ENCODE measurements at regions not wholly inside any gene's neighbourhood (a gene's known extent, or its start where the extent isn't known, plus 50 kb on each side); places are given as distances from the start of the nearest gene placed in this dataset.

- Histone ChIP-seq H3K36me3 (ENCODE audit: control insufficient read depth, insufficient read depth, low read length) (no peaks in the 10 kb centered on the region), H3K4me1 (ENCODE audit: control insufficient read depth, insufficient read depth, low read length, poor library complexity, severe bottlenecking) (no peaks in the 10 kb centered on the region), H3K9me3 (ENCODE audit: control insufficient read depth, low read length) (no peaks in the 10 kb centered on the region), H3K4me3 (ENCODE audit: extremely low read depth, insufficient read depth, low read length, poor library complexity, severe bottlenecking) (no peak overlapping the region), H3K27ac (ENCODE audit: low read depth, low read length, severe bottlenecking) (no peak overlapping the region)
- WGBS, 2 experiments (ENCODE audit: insufficient coverage in 2 of 2), result 89 to 100% methylated on average over 1 of the region's 1 CpG
These were observed 258.1 kb upstream of the BMP2 start for GRCh38 chr20:6509374-6509773.

- H3K9me3 ChIP-seq (ENCODE audit: control insufficient read depth, low read length), result no peaks in the 10 kb centered on the region
- H3K36me3 ChIP-seq (ENCODE audit: control insufficient read depth, insufficient read depth, low read length), result no peaks in the 10 kb centered on the region
- WGBS, 2 experiments (ENCODE audit: insufficient coverage in 2 of 2), result 51 to 73% methylated on average over 2 to 3 of the region's 3 CpGs
- no peak overlapping the region for H3K4me3 ChIP-seq (ENCODE audit: extremely low read depth, insufficient read depth, low read length, poor library complexity, severe bottlenecking)
- peaks cover 18% of the 10 kb centered on the region for H3K4me1 ChIP-seq (ENCODE audit: control insufficient read depth, insufficient read depth, low read length, poor library complexity, severe bottlenecking)
- no peak overlapping the region for H3K27ac ChIP-seq (ENCODE audit: low read depth, low read length, severe bottlenecking)
These were observed 260.6 kb upstream of the BMP2 start for GRCh38 chr20:6506906-6507305.

- WGBS, 2 experiments (ENCODE audit: insufficient coverage in 2 of 2), result 91 to 95% methylated on average over 4 to 5 of the region's 7 CpGs
- H3K4me1 ChIP-seq (ENCODE audit: control insufficient read depth, insufficient read depth, low read length, poor library complexity, severe bottlenecking), result peaks cover 28% of the 10 kb centered on the region
- no peak overlapping the region for H3K4me3 ChIP-seq (ENCODE audit: extremely low read depth, insufficient read depth, low read length, poor library complexity, severe bottlenecking)
- no peaks in the 10 kb centered on the region for H3K9me3 ChIP-seq (ENCODE audit: control insufficient read depth, low read length)
- H3K27ac ChIP-seq (ENCODE audit: low read depth, low read length, severe bottlenecking), result no peak overlapping the region
- no peaks in the 10 kb centered on the region for H3K36me3 ChIP-seq (ENCODE audit: control insufficient read depth, insufficient read depth, low read length)
These were observed 262.7 kb upstream of the BMP2 start for GRCh38 chr20:6504826-6505225.

- no peak overlapping the region for H3K27ac ChIP-seq (ENCODE audit: low read depth, low read length, severe bottlenecking)
These were observed 263.3 kb upstream of the BMP2 start for GRCh38 chr20:6504179-6504578.

GRCh38 chr20:6502999-6503398, 264.5 kb upstream of the BMP2 start:
- H3K9me3 ChIP-seq (ENCODE audit: control insufficient read depth, low read length), result no peaks in the 10 kb centered on the region
- H3K4me3 ChIP-seq (ENCODE audit: extremely low read depth, insufficient read depth, low read length, poor library complexity, severe bottlenecking), result no peak overlapping the region
- peaks cover 28% of the 10 kb centered on the region for H3K4me1 ChIP-seq (ENCODE audit: control insufficient read depth, insufficient read depth, low read length, poor library complexity, severe bottlenecking)
- WGBS, 2 experiments (ENCODE audit: insufficient coverage in 2 of 2), result no CpG with 5 or more reads among the region's 2 CpGs
- H3K27ac ChIP-seq (ENCODE audit: low read depth, low read length, severe bottlenecking), result peak overlapping the region; percentile 56
- no peaks in the 10 kb centered on the region for H3K36me3 ChIP-seq (ENCODE audit: control insufficient read depth, insufficient read depth, low read length)

More at GRCh38 chr20:6504179-6504578, 263.3 kb upstream of the BMP2 start:
- Histone ChIP-seq H3K36me3 (ENCODE audit: control insufficient read depth, insufficient read depth, low read length) (no peaks in the 10 kb centered on the region), H3K4me1 (ENCODE audit: control insufficient read depth, insufficient read depth, low read length, poor library complexity, severe bottlenecking) (peaks cover 28% of the 10 kb centered on the region), H3K4me3 (ENCODE audit: extremely low read depth, insufficient read depth, low read length, poor library complexity, severe bottlenecking) (no peak overlapping the region), H3K9me3 (ENCODE audit: control insufficient read depth, low read length) (no peaks in the 10 kb centered on the region)
- WGBS, 2 experiments (ENCODE audit: insufficient coverage in 2 of 2), result 100% methylated on average over 1 of the region's 2 CpGs; no CpG with 5 or more reads in 1 of the 2 experiments

GRCh38 chr20:6502219-6502618, 265.3 kb upstream of the BMP2 start:
- Histone ChIP-seq H3K4me1 (ENCODE audit: control insufficient read depth, insufficient read depth, low read length, poor library complexity, severe bottlenecking) (peaks cover 28% of the 10 kb centered on the region), H3K36me3 (ENCODE audit: control insufficient read depth, insufficient read depth, low read length) (no peaks in the 10 kb centered on the region), H3K4me3 (ENCODE audit: extremely low read depth, insufficient read depth, low read length, poor library complexity, severe bottlenecking) (no peak overlapping the region), H3K27ac (ENCODE audit: low read depth, low read length, severe bottlenecking) (peak overlapping the region; percentile 29), H3K9me3 (ENCODE audit: control insufficient read depth, low read length) (no peaks in the 10 kb centered on the region)
- WGBS, 2 experiments (ENCODE audit: insufficient coverage in 2 of 2), result no CpG with 5 or more reads among the region's 2 CpGs

GRCh38 chr20:6501061-6501460, 266.4 kb upstream of the BMP2 start:
- no peak overlapping the region for H3K4me3 ChIP-seq (ENCODE audit: extremely low read depth, insufficient read depth, low read length, poor library complexity, severe bottlenecking)
- H3K9me3 ChIP-seq (ENCODE audit: control insufficient read depth, low read length), result no peaks in the 10 kb centered on the region
- no peaks in the 10 kb centered on the region for H3K36me3 ChIP-seq (ENCODE audit: control insufficient read depth, insufficient read depth, low read length)
- WGBS, 2 experiments (ENCODE audit: insufficient coverage in 2 of 2), result 67% methylated on average over 1 of the region's 1 CpG; no CpG with 5 or more reads in 1 of the 2 experiments
- H3K4me1 ChIP-seq (ENCODE audit: control insufficient read depth, insufficient read depth, low read length, poor library complexity, severe bottlenecking), result peaks cover 28% of the 10 kb centered on the region
- no peak overlapping the region for H3K27ac ChIP-seq (ENCODE audit: low read depth, low read length, severe bottlenecking)

GRCh38 chr20:6499566-6499965, 267.9 kb upstream of the BMP2 start:
- no peak overlapping the region for H3K27ac ChIP-seq (ENCODE audit: low read depth, low read length, severe bottlenecking)
- H3K4me1 ChIP-seq (ENCODE audit: control insufficient read depth, insufficient read depth, low read length, poor library complexity, severe bottlenecking), result peaks cover 28% of the 10 kb centered on the region
- H3K9me3 ChIP-seq (ENCODE audit: control insufficient read depth, low read length), result no peaks in the 10 kb centered on the region
- no peak overlapping the region for H3K4me3 ChIP-seq (ENCODE audit: extremely low read depth, insufficient read depth, low read length, poor library complexity, severe bottlenecking)
- H3K36me3 ChIP-seq (ENCODE audit: control insufficient read depth, insufficient read depth, low read length), result no peaks in the 10 kb centered on the region

- Histone ChIP-seq H3K27ac (ENCODE audit: low read depth, low read length, severe bottlenecking) (no peak overlapping the region), H3K9me3 (ENCODE audit: control insufficient read depth, low read length) (no peaks in the 10 kb centered on the region), H3K4me1 (ENCODE audit: control insufficient read depth, insufficient read depth, low read length, poor library complexity, severe bottlenecking) (peaks cover 10% of the 10 kb centered on the region), H3K4me3 (ENCODE audit: extremely low read depth, insufficient read depth, low read length, poor library complexity, severe bottlenecking) (no peak overlapping the region), H3K36me3 (ENCODE audit: control insufficient read depth, insufficient read depth, low read length) (no peaks in the 10 kb centered on the region)
These were observed 270.6 kb upstream of the BMP2 start for GRCh38 chr20:6496874-6497273.

- Histone ChIP-seq H3K27ac (ENCODE audit: low read depth, low read length, severe bottlenecking) (no peak overlapping the region), H3K9me3 (ENCODE audit: control insufficient read depth, low read length) (no peaks in the 10 kb centered on the region), H3K4me3 (ENCODE audit: extremely low read depth, insufficient read depth, low read length, poor library complexity, severe bottlenecking) (no peak overlapping the region), H3K4me1 (ENCODE audit: control insufficient read depth, insufficient read depth, low read length, poor library complexity, severe bottlenecking) (peaks cover 3% of the 10 kb centered on the region), H3K36me3 (ENCODE audit: control insufficient read depth, insufficient read depth, low read length) (no peaks in the 10 kb centered on the region)
- WGBS, 2 experiments (ENCODE audit: insufficient coverage in 2 of 2), result 93 to 100% methylated on average over 1 of the region's 1 CpG
These were observed 271.6 kb upstream of the BMP2 start for GRCh38 chr20:6495907-6496306.

- Histone ChIP-seq H3K9me3 (ENCODE audit: control insufficient read depth, low read length) (no peaks in the 10 kb centered on the region), H3K4me1 (ENCODE audit: control insufficient read depth, insufficient read depth, low read length, poor library complexity, severe bottlenecking) (no peaks in the 10 kb centered on the region), H3K36me3 (ENCODE audit: control insufficient read depth, insufficient read depth, low read length) (no peaks in the 10 kb centered on the region), H3K27ac (ENCODE audit: low read depth, low read length, severe bottlenecking) (peak overlapping the region; percentile 65), H3K4me3 (ENCODE audit: extremely low read depth, insufficient read depth, low read length, poor library complexity, severe bottlenecking) (no peak overlapping the region)
- WGBS, 2 experiments (ENCODE audit: insufficient coverage in 2 of 2), result 89 to 91% methylated on average over 6 to 7 of the region's 8 CpGs
These were observed 275.0 kb upstream of the BMP2 start for GRCh38 chr20:6492271-6493055.

Measured in mesodermal cell (in vitro differentiated cells).